LoVo (cell line): ENCODE measurements at regions not wholly inside any gene's neighbourhood (a gene's known extent, or its start where the extent isn't known, plus 50 kb on each side); places are given as distances from the start of the nearest gene placed in this dataset.
"Not testable (repeated sequence)": the region's sequence is repeated elsewhere in the genome, so short reads cannot be mapped to it uniquely, and the experiment has no call there.

Experiments
- DNase-seq: peaks from one replicate; pipeline ENCODE4 v3.0.0-alpha.2; 2016; ENCODE audit warnings: low spot score

- DNase-seq, result no peak
These were observed 108.9 kb upstream of the CIBAR2 start for GRCh38 chr16:85220964-85221731.

DNA sequence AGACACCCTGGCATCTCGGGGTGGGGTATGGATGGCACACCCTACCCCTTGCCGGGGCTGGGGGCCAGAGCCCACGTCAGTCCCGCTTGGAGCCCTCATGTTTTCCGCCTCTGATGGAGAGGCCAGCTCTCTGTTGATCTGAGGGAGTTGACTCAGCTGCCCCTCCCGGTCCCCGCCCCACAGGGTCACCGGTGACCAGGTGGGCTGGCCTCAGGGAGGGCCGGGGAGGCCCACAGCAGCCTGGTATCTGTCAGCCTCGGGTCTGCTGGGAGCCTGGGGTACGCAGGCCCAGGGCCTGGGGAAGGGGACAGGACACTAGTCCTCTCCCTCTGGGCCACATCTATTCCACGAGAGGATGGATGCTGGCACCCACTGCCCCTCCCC lies 109.5 kb upstream of the CIBAR2 start:
- no peak for DNase-seq

GRCh38 chr16:85222155-85222863 lies 110.0 kb upstream of the CIBAR2 start:
- no peak for DNase-seq

DNA sequence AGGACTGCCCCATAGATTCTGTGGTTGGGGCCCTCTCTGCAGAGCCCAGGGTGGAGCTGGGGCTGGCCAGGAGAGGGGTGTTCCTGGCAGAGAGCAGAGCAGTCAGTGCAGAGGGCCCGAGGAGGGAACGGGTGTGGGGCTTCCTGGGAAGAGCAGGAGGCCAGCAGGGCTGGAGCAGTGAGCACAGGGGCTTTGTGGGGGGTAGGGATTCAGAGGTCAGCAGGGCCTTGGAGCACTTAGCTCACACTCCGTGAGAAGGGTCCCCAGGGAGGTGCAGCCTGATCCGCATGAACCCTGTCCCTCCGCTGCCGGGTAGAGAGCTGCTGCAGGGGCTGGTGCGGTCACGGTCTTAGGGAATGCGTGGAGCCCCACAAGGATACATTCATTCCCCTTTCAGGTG lies 113.0 kb upstream of the CIBAR2 start:
- DNase-seq, result no peak

DNA sequence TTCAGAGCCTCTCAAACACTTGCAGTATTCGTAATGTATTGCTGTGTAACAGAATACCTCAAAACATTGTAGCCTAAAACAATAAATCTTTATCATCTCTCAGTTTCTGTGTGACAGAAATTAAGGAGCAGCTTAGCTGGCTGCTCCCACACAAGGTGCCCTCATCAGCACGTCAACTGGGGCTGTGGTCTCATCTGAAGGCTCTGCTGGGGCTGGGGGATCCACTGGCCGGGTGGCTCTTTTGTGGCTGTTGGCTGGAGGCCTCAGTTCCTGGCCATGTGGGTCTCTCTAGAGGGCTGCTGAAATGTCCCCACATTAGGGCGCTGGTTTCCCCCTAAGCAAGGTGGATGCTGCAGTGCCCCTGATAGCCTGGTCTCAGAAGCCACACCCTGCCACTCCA lies 113.4 kb upstream of the CIBAR2 start:
- no peak for DNase-seq

GRCh38 chr16:85227084-85227945 lies 115.0 kb upstream of the CIBAR2 start:
- DNase-seq, result no peak

DNA sequence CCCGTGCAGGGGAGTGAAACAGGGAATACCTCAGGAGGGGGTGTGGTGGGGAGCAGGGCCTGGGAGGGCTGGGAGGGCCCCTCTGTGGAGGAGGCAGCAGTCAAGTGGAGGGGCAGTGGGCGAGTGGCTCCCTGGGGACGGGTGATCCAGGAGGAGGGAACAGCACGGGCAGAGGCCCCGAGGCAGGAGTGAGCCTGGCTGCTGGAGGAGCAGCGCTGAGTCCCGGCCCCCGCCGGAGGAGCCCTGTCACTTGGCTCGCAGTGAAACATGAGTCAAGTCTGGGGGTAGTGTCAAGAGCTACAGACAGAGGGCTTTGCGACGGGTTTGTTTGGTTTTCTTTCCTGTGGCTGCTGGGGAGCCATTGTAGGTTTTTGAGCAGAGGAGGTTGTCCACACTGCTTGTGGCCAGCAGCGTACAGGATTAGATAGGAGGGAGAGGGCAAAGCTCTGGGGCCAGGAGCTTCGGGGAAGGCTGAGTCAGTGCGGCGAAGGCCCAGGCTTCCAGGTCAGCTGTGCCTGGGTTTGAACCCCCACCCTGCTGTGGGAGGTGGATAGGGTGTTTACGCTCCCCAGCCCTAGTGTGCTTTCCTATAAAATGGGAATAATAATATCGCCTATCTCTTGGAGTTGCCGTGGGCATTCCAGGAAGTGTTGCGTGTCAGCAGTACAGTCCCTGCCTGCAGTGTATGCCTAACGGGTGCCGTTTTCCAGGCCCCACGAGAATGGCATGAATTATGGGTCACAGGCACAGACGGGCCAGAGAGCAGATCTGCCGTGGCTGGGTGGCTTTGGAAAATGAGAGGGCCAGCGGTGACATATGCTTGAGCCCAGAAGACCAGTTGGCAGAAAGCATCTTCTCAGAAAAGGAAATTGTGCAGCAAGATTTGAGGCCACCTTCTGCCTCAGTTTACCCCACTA lies 115.9 kb upstream of the CIBAR2 start:
- no peak for DNase-seq

DNA sequence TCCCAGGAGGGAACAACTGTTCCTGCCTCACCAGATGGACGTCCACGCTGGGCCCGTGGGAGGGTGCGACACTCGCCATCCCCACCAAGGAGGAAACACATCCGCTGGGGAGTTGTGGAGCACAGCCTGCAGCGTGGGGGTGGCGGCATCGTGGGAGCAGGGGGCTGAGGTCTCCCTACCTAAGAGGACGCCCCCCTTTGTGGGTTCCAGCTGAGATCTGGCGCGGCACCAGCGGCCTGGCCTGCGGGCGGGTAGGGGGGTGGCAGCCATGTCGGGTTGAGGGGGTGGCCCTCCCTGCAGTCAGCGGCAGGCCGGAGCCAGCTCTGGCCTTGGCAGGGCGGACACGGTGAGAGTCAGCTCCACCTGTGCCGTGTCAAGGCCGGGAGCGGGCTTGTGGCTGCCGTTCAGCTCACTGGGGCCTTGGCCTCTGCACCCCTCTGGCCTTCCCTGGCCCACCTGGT lies 116.7 kb upstream of the CIBAR2 start:
- no peak for DNase-seq

DNA sequence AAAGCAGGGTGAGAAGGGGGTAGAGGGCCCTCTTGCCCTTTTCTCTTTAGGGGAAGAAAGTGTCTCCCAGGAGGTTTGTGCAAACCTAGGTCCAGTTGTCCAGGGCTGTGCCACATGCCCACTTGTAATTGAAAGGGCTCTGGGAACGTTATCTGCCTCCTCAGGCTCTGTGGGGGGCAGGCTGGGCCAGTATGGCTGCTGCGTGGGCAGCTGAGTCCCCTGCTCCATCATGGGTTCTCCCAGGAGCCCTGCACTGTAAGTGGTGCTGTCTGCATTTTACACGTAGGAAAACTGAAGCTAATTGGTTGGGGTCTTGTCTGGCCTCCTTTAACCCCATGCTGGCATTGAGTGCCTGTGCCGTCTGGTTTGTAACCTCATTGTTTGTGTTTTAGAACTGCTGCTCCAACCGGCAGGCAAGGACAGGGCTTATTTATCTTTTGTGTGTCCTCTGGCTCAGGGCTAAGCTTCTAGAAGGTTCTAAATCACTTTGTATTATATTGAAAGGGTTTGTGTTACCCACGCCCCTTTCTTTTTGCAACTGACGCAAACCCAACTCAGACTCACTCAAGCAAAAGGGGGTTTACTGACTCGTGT lies 117.7 kb upstream of the CIBAR2 start:
- DNase-seq, result no peak

DNA sequence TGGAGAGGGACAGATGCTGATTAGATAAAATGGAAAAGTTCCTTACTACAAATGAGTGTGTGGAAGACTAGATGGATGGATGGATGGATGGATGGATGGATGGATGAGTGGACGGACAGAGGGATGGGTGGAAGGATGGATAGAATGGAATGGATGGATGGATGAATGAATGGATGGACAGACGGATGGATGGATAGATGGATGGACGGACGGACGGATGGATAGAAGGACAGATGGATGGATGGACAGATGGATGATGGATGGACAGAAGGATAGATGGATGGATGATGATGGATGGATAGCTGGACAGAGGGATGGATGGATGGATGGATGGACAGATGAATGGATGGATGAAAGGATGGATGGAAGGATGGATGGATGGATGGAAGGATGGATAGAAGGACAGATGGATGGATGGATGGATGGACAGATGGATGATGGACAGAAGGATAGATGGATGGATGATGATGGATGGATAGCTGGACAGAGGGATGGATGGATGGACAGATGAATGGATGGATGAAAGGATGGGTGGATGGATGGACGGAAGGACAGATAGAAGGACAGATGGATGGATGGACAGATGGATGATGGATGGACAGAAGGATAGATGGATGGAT lies 118.6 kb upstream of the CIBAR2 start:
- DNase-seq, result not testable (repeated sequence)

- no peak for DNase-seq
These were observed 119.7 kb upstream of the CIBAR2 start for GRCh38 chr16:85231959-85232358.

DNA sequence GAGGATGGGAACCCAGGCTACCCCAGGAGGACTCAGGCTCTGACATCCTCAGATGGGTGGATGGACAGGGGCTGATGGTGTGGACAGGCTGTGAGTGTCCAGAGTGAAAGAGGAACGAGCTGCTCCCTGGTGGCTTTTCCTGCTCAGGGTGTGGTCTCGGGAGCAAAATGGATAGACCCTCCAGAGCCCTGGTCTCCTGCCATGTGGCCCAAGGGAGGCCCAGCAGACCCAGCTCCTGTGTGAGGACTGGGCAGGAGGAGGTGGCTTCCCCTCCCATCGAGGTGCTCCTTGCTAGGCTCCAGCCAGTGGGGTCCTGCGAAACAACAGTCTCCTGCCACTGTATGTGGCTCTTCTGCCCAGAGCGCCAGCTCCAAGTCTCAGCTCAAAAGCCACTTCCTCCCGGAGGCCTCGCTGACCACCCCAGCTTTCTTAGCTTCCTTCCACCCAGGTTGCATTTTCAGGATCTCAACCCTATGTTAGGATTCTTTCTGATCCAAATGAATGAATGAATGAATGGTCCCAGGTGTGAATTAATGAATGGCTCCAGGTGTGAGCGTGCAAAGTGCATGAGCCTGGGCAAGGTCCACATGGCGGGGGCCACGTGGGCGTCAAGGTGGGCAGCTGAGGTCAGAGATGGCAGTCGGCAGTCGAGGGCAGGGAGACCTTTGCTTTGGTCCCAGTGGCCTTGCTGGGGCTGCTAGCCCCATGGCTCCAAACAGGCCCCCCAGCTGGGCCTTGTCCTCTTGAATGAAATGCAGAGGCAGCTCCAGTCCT lies 120.3 kb upstream of the CIBAR2 start:
- DNase-seq, result no peak

GRCh38 chr16:85233516-85233915 lies 121.2 kb upstream of the CIBAR2 start:
- DNase-seq, result no peak

DNA sequence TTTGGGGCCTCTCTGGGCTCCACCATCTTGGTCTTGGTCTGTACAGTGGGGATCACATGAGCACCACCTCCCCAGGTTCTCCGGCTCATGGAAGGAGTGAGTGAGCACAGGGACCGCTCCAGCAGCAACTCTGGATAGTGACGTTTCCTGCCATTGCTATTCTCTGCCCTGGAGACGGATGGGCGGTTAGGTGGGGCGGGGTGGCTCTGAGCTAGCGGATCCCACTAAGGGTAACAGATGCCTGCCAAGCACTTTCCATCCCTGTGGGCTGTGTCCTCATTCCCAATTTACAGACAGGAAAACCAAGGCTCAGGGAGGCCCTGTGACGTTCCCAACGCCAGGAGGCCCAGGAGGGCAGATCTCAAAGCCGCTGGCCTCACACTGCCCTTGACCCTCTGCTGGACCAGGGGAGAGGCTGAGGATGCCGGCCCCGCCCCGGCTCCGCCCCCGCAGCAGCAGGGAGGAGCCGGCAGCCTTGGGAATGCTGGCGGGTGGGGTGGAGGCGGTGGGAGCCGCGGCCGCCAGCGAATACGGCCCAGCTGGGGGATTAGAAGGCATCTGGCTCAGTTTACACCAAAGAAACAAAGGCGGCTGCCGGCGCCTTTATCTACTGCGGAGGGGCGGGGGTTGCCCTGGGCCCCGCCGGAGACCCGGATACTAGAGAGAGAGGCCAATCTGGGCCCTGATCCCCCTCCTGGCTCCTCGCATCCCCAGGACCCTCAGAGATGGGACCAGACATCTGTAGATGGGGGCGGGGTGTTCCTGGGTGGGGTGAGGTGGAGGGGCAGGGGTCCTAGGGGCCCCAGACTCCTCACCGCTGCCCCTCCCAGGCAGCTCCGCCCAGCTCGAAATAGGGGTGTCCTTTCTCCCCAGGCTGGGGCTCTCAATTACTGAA lies 122.3 kb upstream of the CIBAR2 start:
- no peak for DNase-seq

DNA sequence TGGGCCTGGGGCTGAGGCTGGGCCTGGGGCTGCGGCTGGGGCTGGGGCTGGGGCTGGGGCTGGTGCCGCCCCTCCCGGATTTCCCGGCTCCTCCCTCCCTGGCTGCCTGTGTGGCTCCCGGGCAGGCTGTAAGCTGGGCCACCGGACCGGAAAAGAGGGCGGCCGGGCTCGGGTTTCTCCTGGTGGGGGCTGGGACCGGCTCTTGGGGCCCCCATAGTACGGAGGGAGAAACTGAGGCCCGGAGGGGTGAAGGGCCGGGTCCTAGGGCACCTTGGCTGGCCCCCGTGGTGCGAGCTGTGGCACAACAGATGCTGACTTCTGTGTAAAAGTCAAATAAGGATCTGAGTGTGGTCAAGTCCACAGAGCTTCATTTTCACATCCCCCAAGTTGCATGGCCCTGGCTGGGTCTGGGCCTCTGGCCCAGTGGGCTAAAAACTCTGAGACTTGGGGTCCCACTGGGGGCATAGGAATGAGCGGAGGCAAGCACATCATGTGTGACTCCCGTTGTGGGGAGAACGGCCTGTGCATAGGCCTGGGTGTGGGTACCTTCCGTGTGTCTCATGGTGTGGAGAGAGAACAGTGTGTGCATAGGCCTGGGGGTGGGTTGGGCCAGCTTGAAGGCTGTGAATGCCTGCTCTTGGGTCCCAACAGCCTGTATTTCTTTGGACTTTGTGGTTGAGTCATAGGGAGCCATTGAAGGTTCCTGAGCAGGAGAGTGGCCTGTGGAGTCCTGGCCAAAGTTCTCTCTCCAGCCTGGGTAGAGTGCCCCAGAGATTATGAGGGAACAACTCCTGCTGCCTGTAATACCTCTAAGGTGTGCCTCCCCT lies 123.9 kb upstream of the CIBAR2 start:
- DNase-seq, result no peak

DNA sequence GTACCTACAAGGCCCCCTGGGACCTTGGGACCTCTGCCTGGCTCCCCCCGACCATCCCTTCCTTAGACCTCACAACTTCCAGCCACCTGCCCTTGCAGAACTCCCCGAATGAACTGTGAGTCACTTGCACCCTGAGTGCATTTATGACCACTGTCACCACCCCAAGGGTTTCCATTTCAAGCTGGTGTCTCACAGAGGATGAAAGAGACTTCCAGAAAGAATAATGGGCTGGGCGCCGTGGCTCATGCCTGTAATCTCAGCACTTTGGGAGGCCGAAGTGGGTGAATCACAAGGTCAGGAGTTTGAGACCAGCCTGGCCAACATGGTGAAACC lies 124.5 kb upstream of the CIBAR2 start:
- DNase-seq, result no peak

DNA sequence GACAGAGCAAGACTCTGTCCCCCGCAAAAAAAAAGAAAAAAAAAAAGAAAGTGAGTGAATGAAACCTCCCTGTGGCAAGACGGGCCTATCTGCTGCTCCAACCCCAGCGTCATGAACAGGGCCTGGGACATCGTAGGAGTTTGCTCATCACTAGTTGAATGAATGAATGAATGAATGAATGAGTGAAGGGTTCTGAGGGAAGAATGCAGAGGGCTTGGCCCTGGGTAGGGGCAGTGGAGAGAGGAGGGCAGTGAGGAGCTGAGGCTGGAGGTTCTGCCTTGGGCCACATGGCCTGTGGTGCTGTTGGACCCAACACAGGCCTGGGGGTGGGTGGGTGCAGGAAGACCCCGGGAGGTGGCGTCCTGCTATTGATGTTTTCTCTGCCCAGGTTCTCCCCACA lies 125.5 kb upstream of the CIBAR2 start:
- no peak for DNase-seq

DNA sequence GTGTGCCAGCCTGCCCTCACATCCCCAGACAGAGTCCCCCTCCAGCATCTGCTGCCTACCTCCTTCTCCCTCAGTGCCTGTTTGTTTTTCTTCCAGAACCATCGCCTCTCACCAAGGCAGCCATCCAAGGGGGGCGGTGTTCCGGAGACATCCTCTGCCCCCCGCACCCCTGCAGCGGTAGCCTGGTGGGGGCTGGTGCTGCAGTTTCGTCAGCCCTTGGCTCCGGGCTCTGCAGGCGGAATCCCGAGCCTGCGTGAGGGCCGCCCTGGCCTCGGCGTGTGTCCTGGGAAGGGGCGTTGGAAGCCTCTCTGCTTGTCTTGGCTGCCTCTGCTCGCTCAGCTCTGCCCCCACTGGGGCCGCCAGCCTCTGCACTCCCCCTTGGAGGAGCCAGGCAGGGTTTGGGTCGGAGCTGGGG lies 126.0 kb upstream of the CIBAR2 start:
- no peak for DNase-seq
